ENCODE measurements at regions not wholly inside any gene's neighbourhood (a gene's known extent, or its start where the extent isn't known, plus 50 kb on each side); places are given as distances from the start of the nearest gene placed in this dataset.
A peak's percentile ranks its signal among the peaks of the same experiment; 100 is the strongest.

GRCh38 chr3:30353711-30354467 lies 252.5 kb upstream of the TGFBR2 start:
- Mint-ChIP-seq H3K9me3 (no peaks in the 10 kb centered on the region), H3K27ac (peak overlapping the region; percentile 38 to 53), H3K4me1 (ENCODE audit: low read depth in 2 of 2) (peaks cover 33 to 55% of the 10 kb centered on the region in 2 donors), H3K27me3 (no peaks in the 10 kb centered on the region), H3K36me3 (ENCODE audit: insufficient read depth) (peaks cover 11% of the 10 kb centered on the region), H3K4me3 (peak overlapping the region; percentile 52 to 54)
- DNase-seq (peak; percentile 52 to 60 (median 57)), ATAC-seq (replicated peaks) (peak; percentile 100)

- H3K27ac Mint-ChIP-seq: peak overlapping the region; percentile 38 to 53
- peaks cover 33 to 52% of the 10 kb centered on the region in 2 donors for H3K4me1 Mint-ChIP-seq (ENCODE audit: low read depth in 2 of 2)
- peaks cover 11% of the 10 kb centered on the region for H3K36me3 Mint-ChIP-seq (ENCODE audit: insufficient read depth)
- no peaks in the 10 kb centered on the region for H3K9me3 Mint-ChIP-seq
- ATAC-seq (replicated peaks) (no peak), DNase-seq (no peak)
- H3K27me3 Mint-ChIP-seq: no peaks in the 10 kb centered on the region
- peak overlapping the region; percentile 52 to 54 for H3K4me3 Mint-ChIP-seq
These were observed 251.9 kb upstream of the TGFBR2 start for GRCh38 chr3:30354513-30354912.

- Mint-ChIP-seq H3K27ac (peak overlapping the region in 1 of 2 donors; percentile 38), H3K27me3 (no peaks in the 10 kb centered on the region)
- no peak for ATAC-seq (replicated peaks)
These were observed 251.4 kb upstream of the TGFBR2 start for GRCh38 chr3:30354972-30355371.

GRCh38 chr3:30355622-30356021 lies 250.8 kb upstream of the TGFBR2 start:
- DNase-seq: no peak
- Mint-ChIP-seq H3K27ac (no peak overlapping the region), H3K27me3 (no peaks in the 10 kb centered on the region), H3K4me1 (ENCODE audit: low read depth in 2 of 2) (peaks cover 30 to 48% of the 10 kb centered on the region in 2 donors), H3K9me3 (no peaks in the 10 kb centered on the region), H3K36me3 (ENCODE audit: insufficient read depth) (peaks cover 11% of the 10 kb centered on the region), H3K4me3 (no peak overlapping the region)
- no peak for ATAC-seq (replicated peaks)

More at GRCh38 chr3:30354972-30355371, 251.4 kb upstream of the TGFBR2 start:
- H3K4me1 Mint-ChIP-seq (ENCODE audit: low read depth in 2 of 2): peaks cover 33 to 52% of the 10 kb centered on the region in 2 donors
- peaks cover 11% of the 10 kb centered on the region for H3K36me3 Mint-ChIP-seq (ENCODE audit: insufficient read depth)
- H3K9me3 Mint-ChIP-seq: no peaks in the 10 kb centered on the region
- DNase-seq: no peak
- peak overlapping the region in 1 of 2 donors; percentile 52 for H3K4me3 Mint-ChIP-seq

- Mint-ChIP-seq H3K36me3 (ENCODE audit: insufficient read depth) (peaks cover 11% of the 10 kb centered on the region), H3K4me3 (no peak overlapping the region), H3K27me3 (no peaks in the 10 kb centered on the region), H3K27ac (no peak overlapping the region), H3K9me3 (no peaks in the 10 kb centered on the region), H3K4me1 (ENCODE audit: low read depth in 2 of 2) (peaks cover 29 to 40% of the 10 kb centered on the region in 2 donors)
- ATAC-seq (replicated peaks) (no peak), DNase-seq (no peak)
These were observed 249.3 kb upstream of the TGFBR2 start for GRCh38 chr3:30356866-30357753.

- Mint-ChIP-seq H3K9me3 (no peaks in the 10 kb centered on the region), H3K27ac (no peak overlapping the region), H3K4me1 (ENCODE audit: low read depth in 2 of 2) (peaks cover 22 to 32% of the 10 kb centered on the region in 2 donors), H3K36me3 (ENCODE audit: insufficient read depth) (peaks cover 11% of the 10 kb centered on the region), H3K27me3 (no peaks in the 10 kb centered on the region), H3K4me3 (no peak overlapping the region)
- no peak for DNase-seq
- no peak for ATAC-seq (replicated peaks)
These were observed 248.5 kb upstream of the TGFBR2 start for GRCh38 chr3:30357897-30358296.

- H3K4me1 Mint-ChIP-seq (ENCODE audit: low read depth in 2 of 2): peaks cover 15 to 27% of the 10 kb centered on the region in 2 donors
- H3K36me3 Mint-ChIP-seq (ENCODE audit: insufficient read depth): peaks cover 9% of the 10 kb centered on the region
- H3K9me3 Mint-ChIP-seq: no peaks in the 10 kb centered on the region
- DNase-seq (no peak), ATAC-seq (replicated peaks) (no peak)
- no peaks in the 10 kb centered on the region for H3K27me3 Mint-ChIP-seq
- no peak overlapping the region for H3K27ac Mint-ChIP-seq
- H3K4me3 Mint-ChIP-seq: no peak overlapping the region
These were observed 247.5 kb upstream of the TGFBR2 start for GRCh38 chr3:30358871-30359270.

GRCh38 chr3:30368978-30369377 lies 237.4 kb upstream of the TGFBR2 start:
- peaks cover 18 to 42% of the 10 kb centered on the region in 2 donors for H3K27me3 Mint-ChIP-seq
- no peaks in the 10 kb centered on the region for H3K36me3 Mint-ChIP-seq (ENCODE audit: insufficient read depth)
- H3K4me3 Mint-ChIP-seq: no peak overlapping the region
- H3K27ac Mint-ChIP-seq: no peak overlapping the region
- ATAC-seq (replicated peaks): no peak
- peaks cover 0 to 3% of the 10 kb centered on the region in 2 donors for H3K4me1 Mint-ChIP-seq (ENCODE audit: low read depth in 2 of 2)
- no peak for DNase-seq
- no peaks in the 10 kb centered on the region for H3K9me3 Mint-ChIP-seq

- H3K27me3 Mint-ChIP-seq: peaks cover 20 to 49% of the 10 kb centered on the region in 2 donors
- no peak for DNase-seq
- H3K9me3 Mint-ChIP-seq: no peaks in the 10 kb centered on the region
- no peak overlapping the region for H3K4me3 Mint-ChIP-seq
- ATAC-seq (replicated peaks): no peak
- no peaks in the 10 kb centered on the region for H3K36me3 Mint-ChIP-seq (ENCODE audit: insufficient read depth)
- peaks cover 0 to 3% of the 10 kb centered on the region in 2 donors for H3K4me1 Mint-ChIP-seq (ENCODE audit: low read depth in 2 of 2)
- H3K27ac Mint-ChIP-seq: no peak overlapping the region
These were observed 235.6 kb upstream of the TGFBR2 start for GRCh38 chr3:30370681-30371271.

GRCh38 chr3:30372837-30373236 lies 233.6 kb upstream of the TGFBR2 start:
- ATAC-seq (replicated peaks): no peak
- Mint-ChIP-seq H3K36me3 (ENCODE audit: insufficient read depth) (no peaks in the 10 kb centered on the region), H3K27me3 (peaks cover 20 to 49% of the 10 kb centered on the region in 2 donors), H3K4me3 (no peak overlapping the region), H3K4me1 (ENCODE audit: low read depth in 2 of 2) (peaks cover 0 to 3% of the 10 kb centered on the region in 2 donors), H3K9me3 (no peaks in the 10 kb centered on the region), H3K27ac (no peak overlapping the region)
- DNase-seq: no peak

GRCh38 chr3:30384546-30385072 lies 221.8 kb upstream of the TGFBR2 start:
- peaks cover 7% of the 10 kb centered on the region in 2 donors for H3K9me3 Mint-ChIP-seq

GRCh38 chr3:30393079-30393478 lies 213.3 kb upstream of the TGFBR2 start:
- Mint-ChIP-seq H3K36me3 (ENCODE audit: insufficient read depth) (no peaks in the 10 kb centered on the region), H3K27ac (no peak overlapping the region), H3K4me1 (ENCODE audit: low read depth in 2 of 2) (no peaks in the 10 kb centered on the region), H3K27me3 (peaks cover 0 to 11% of the 10 kb centered on the region in 2 donors), H3K9me3 (peaks cover 0 to 7% of the 10 kb centered on the region in 2 donors), H3K4me3 (no peak overlapping the region)
- DNase-seq (no peak), ATAC-seq (replicated peaks) (no peak)

More at GRCh38 chr3:30384546-30385072, 221.8 kb upstream of the TGFBR2 start:
- peaks cover 12 to 20% of the 10 kb centered on the region in 2 donors for H3K27me3 Mint-ChIP-seq
- no peak overlapping the region for H3K27ac Mint-ChIP-seq
- H3K36me3 Mint-ChIP-seq (ENCODE audit: insufficient read depth): no peaks in the 10 kb centered on the region
- ATAC-seq (replicated peaks): no peak
- H3K4me1 Mint-ChIP-seq (ENCODE audit: low read depth in 2 of 2): no peaks in the 10 kb centered on the region
- no peak overlapping the region for H3K4me3 Mint-ChIP-seq
- DNase-seq: no peak

GRCh38 chr3:30397030-30397429 lies 209.4 kb upstream of the TGFBR2 start:
- H3K9me3 Mint-ChIP-seq: no peaks in the 10 kb centered on the region
- no peak for DNase-seq
- no peak overlapping the region for H3K27ac Mint-ChIP-seq
- H3K4me3 Mint-ChIP-seq: no peak overlapping the region
- peaks cover 0 to 2% of the 10 kb centered on the region in 2 donors for H3K4me1 Mint-ChIP-seq (ENCODE audit: low read depth in 2 of 2)
- no peak for ATAC-seq (replicated peaks)
- peaks cover 0 to 6% of the 10 kb centered on the region in 2 donors for H3K27me3 Mint-ChIP-seq
- H3K36me3 Mint-ChIP-seq (ENCODE audit: insufficient read depth): no peaks in the 10 kb centered on the region
